Muscle layer of colon (tissue), 2 donors: ENCODE measurements at regions not wholly inside any gene's neighbourhood (a gene's known extent, or its start where the extent isn't known, plus 50 kb on each side); places are given as distances from the start of the nearest gene placed in this dataset.

Source experiments
- H3K27ac ChIP-seq: one replicate; pipeline ENCODE4 v1.7.0; 2013; ENCODE audit warnings: low read depth, mild to moderate bottlenecking, low read length, moderate library complexity
- H3K27me3 ChIP-seq, 2 donors: one replicate each; pipeline ENCODE4 v1.7.0; 2013; ENCODE audit warnings: low read length in 2 of 2, mild to moderate bottlenecking in 2 of 2; ENCODE audit not compliant: insufficient read depth in 2 of 2, control insufficient read depth in 1 of 2
- H3K36me3 ChIP-seq: one replicate; pipeline ENCODE4 v1.7.0; 2013; ENCODE audit warnings: mild to moderate bottlenecking, low read length; ENCODE audit not compliant: insufficient read depth
- H3K4me1 ChIP-seq: one replicate; pipeline ENCODE4 v1.7.0; 2013; ENCODE audit warnings: mild to moderate bottlenecking, low read length; ENCODE audit not compliant: insufficient read depth
- H3K4me3 ChIP-seq, 2 donors: one replicate each; pipeline ENCODE4 v1.7.0; 2013; ENCODE audit warnings: low read length in 2 of 2, low read depth in 1 of 2, mild to moderate bottlenecking in 1 of 2, moderate library complexity in 1 of 2
- H3K9ac ChIP-seq: one replicate; pipeline ENCODE4 v1.7.0; 2013; ENCODE audit warnings: low read length
- H3K9me3 ChIP-seq: one replicate; pipeline ENCODE4 v1.7.0; 2013; ENCODE audit warnings: mild to moderate bottlenecking, low read length
- donor health status: abdominal sarcoma.
- donor health status: Adenocarcinoma of cecum.

- Histone ChIP-seq H3K4me3 (no peak overlapping the region), H3K9me3 (no peaks in the 10 kb centered on the region), H3K27me3 (no peaks in the 10 kb centered on the region), H3K9ac (no peak overlapping the region), H3K27ac (no peak overlapping the region), H3K4me1 (no peaks in the 10 kb centered on the region), H3K36me3 (no peaks in the 10 kb centered on the region)
Observed at GRCh38 chr6:105765239-105765638, 320.9 kb upstream of the PRDM1 start.

GRCh38 chr6:105764315-105764714 lies 321.8 kb upstream of the PRDM1 start:
- Histone ChIP-seq H3K9me3 (no peaks in the 10 kb centered on the region), H3K4me3 (no peak overlapping the region), H3K36me3 (no peaks in the 10 kb centered on the region), H3K27me3 (no peaks in the 10 kb centered on the region), H3K4me1 (no peaks in the 10 kb centered on the region), H3K9ac (no peak overlapping the region), H3K27ac (no peak overlapping the region)

GRCh38 chr6:105763866-105764265 lies 322.3 kb upstream of the PRDM1 start:
- H3K27me3 ChIP-seq, result no peaks in the 10 kb centered on the region
- H3K4me3 ChIP-seq, result no peak overlapping the region
- H3K36me3 ChIP-seq, result no peaks in the 10 kb centered on the region
- no peak overlapping the region for H3K27ac ChIP-seq
- H3K9me3 ChIP-seq, result no peaks in the 10 kb centered on the region
- no peaks in the 10 kb centered on the region for H3K4me1 ChIP-seq
- H3K9ac ChIP-seq, result no peak overlapping the region

DNA sequence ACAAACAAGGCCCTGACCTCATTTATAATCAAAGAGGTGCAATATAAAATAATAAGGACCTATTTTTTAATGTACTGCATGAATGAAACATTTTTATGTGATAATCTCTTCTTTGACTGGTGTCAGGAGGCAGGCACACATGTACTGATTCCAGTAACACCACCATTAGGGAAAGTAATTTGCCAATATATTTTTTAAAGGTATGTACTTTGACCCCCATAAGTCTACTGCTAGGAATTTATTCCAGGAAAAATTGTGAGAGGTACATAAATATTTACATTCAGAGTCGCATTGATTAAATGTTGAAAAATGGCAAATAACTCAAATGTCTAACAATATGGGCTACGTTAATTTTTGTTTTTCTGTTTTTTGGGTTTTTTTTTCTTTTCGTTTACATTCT lies 325.4 kb upstream of the PRDM1 start:
- H3K4me1 ChIP-seq, result no peaks in the 10 kb centered on the region
- no peak overlapping the region for H3K4me3 ChIP-seq
- no peaks in the 10 kb centered on the region for H3K36me3 ChIP-seq
- no peak overlapping the region for H3K27ac ChIP-seq
- no peaks in the 10 kb centered on the region for H3K27me3 ChIP-seq
- H3K9me3 ChIP-seq, result no peaks in the 10 kb centered on the region
- no peak overlapping the region for H3K9ac ChIP-seq

GRCh38 chr6:105759946-105760345 lies 326.2 kb upstream of the PRDM1 start:
- Histone ChIP-seq H3K27me3 (no peaks in the 10 kb centered on the region), H3K4me3 (no peak overlapping the region), H3K4me1 (no peaks in the 10 kb centered on the region), H3K36me3 (no peaks in the 10 kb centered on the region), H3K27ac (no peak overlapping the region), H3K9me3 (no peaks in the 10 kb centered on the region), H3K9ac (no peak overlapping the region)

DNA sequence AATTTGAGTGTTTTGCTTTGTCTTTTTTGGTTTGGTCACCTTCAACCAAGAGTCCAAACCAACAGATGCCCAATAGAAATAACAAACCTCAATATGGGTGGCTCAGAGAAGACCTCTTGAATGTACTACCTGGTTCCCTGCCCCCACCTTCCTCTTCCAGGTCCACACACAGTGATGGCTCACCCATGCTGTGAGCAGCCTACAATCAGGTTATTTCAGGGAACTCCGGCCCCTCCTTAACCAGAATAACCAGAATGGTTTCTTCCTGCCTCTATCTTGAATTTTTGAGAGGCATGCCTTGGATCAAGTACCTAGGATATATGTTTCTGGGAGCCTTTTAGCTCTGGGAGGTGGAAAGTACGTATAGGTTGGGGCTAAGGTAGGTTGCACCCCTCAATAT lies 327.1 kb upstream of the PRDM1 start:
- Histone ChIP-seq H3K9ac (no peak overlapping the region), H3K36me3 (no peaks in the 10 kb centered on the region), H3K27me3 (no peaks in the 10 kb centered on the region), H3K4me3 (no peak overlapping the region), H3K27ac (no peak overlapping the region), H3K4me1 (no peaks in the 10 kb centered on the region), H3K9me3 (no peaks in the 10 kb centered on the region)

- H3K27ac ChIP-seq, result no peak overlapping the region
Observed at GRCh38 chr6:105757512-105758200, 328.5 kb upstream of the PRDM1 start.

DNA sequence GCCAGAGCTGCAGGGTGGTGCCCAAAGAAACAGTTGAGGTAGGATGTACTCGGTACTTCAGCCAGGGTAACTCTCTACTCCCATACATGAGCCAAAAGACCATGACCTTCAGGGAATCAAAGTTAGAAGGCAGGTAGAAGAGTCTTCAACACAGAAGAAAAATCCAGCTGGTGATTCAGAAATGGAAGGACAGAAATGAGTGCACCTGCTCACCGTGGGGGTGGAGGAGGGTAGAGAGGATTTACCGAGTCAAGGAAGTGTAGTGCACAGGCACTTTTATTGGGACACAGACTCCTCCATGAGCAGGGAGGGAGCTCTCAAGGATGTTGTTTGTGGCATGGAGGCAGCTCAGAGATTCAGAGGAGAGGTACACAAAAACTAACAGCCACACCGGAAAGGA lies 330.3 kb upstream of the PRDM1 start:
- Histone ChIP-seq H3K27me3 (no peaks in the 10 kb centered on the region), H3K27ac (no peak overlapping the region), H3K9ac (no peak overlapping the region), H3K4me3 (no peak overlapping the region), H3K4me1 (no peaks in the 10 kb centered on the region), H3K9me3 (no peaks in the 10 kb centered on the region), H3K36me3 (no peaks in the 10 kb centered on the region)

More at GRCh38 chr6:105757512-105758200, 328.5 kb upstream of the PRDM1 start:
- no peaks in the 10 kb centered on the region for H3K36me3 ChIP-seq
- H3K4me3 ChIP-seq, result no peak overlapping the region
- H3K9me3 ChIP-seq, result no peaks in the 10 kb centered on the region
- no peaks in the 10 kb centered on the region for H3K27me3 ChIP-seq
- no peak overlapping the region for H3K9ac ChIP-seq
- H3K4me1 ChIP-seq, result no peaks in the 10 kb centered on the region

DNA sequence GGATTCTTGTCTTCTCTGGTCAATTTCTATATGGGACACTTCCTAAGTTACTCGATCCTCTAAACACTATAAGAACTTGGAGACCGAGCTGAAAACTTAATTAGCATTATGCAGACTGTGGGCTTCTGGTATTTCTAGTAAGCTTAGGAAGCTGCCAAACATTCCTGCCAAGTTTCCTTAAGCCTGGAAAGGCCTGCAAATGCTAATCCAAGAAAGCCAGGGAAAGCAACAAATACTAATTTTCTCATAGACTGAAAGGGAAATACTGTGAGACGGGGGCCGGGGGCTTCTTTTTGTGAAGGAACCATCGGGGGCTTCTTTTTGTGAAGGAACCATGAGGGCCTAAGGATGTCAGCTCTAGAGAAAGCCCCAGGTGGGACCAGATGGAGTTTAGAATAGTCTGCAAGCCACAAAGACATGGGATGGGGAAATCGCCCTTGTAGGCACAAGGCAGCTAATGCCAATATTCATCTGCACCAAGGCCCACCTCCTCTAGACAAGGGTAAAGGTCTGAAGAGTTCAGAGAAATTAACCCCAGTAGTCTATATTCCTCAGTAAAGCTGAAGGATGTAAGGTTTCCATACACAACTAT lies 332.4 kb upstream of the PRDM1 start:
- Histone ChIP-seq H3K36me3 (no peaks in the 10 kb centered on the region), H3K9ac (no peak overlapping the region), H3K9me3 (no peaks in the 10 kb centered on the region), H3K27ac (no peak overlapping the region), H3K4me1 (no peaks in the 10 kb centered on the region), H3K27me3 (no peaks in the 10 kb centered on the region), H3K4me3 (no peak overlapping the region)

- H3K27ac ChIP-seq, result no peak overlapping the region
- no peaks in the 10 kb centered on the region for H3K36me3 ChIP-seq
- no peak overlapping the region for H3K4me3 ChIP-seq
- no peaks in the 10 kb centered on the region for H3K27me3 ChIP-seq
- no peaks in the 10 kb centered on the region for H3K9me3 ChIP-seq
- no peaks in the 10 kb centered on the region for H3K4me1 ChIP-seq
- no peak overlapping the region for H3K9ac ChIP-seq
Observed at GRCh38 chr6:105753207-105753606, 332.9 kb upstream of the PRDM1 start.

GRCh38 chr6:105750089-105750488 lies 336.0 kb upstream of the PRDM1 start:
- no peaks in the 10 kb centered on the region for H3K36me3 ChIP-seq
- no peak overlapping the region for H3K9ac ChIP-seq
- H3K4me3 ChIP-seq, result no peak overlapping the region
- no peaks in the 10 kb centered on the region for H3K9me3 ChIP-seq
- no peaks in the 10 kb centered on the region for H3K4me1 ChIP-seq
- H3K27me3 ChIP-seq, result no peaks in the 10 kb centered on the region
- no peak overlapping the region for H3K27ac ChIP-seq

DNA sequence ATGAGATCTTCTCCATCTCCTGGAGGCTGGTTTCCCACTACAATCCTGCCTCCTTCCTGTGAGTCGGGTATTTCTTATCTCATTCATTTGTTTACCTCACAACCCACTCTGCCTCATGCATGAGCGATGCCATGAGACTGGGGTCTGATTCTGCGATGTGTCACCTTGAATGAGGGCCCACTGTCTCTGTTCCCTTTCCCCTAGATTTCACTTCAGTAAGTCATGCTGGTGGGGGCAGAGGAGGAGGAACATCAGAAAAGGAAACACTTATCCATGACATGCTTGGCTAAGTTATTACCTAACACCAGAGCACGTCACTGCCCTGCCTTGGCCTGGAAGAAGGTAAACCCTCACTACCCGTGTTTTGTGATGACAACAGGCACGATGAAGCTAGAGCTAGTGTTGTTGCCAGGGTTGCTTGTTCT lies 337.4 kb upstream of the PRDM1 start:
- Histone ChIP-seq H3K27ac (no peak overlapping the region), H3K4me1 (no peaks in the 10 kb centered on the region), H3K27me3 (no peaks in the 10 kb centered on the region), H3K36me3 (no peaks in the 10 kb centered on the region), H3K4me3 (no peak overlapping the region), H3K9ac (no peak overlapping the region), H3K9me3 (no peaks in the 10 kb centered on the region)
